ENCODE measurements at regions not wholly inside any gene's neighbourhood (a gene's known extent, or its start where the extent isn't known, plus 50 kb on each side); places are given as distances from the start of the nearest gene placed in this dataset.

DNA sequence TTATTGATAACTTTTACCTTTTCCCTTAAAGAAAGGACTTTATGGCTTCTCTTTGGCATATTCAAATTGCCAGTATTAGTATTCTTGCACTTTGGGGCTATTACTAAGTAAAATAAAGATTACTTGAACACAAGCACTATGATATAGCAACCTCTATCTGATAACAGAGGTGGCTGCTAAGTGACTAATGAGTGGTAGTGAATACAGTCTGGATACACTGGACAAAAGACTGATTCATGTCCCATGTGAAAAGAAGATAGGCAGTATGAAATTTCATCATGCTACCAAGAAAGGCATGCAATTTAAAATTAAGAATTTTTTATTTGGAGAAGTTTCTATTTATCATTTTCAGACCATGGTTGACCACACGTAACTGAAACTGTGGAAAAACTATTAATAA is 399.9 kb downstream of the FSCB start:
- TF ChIP-seq, protein P1, sequence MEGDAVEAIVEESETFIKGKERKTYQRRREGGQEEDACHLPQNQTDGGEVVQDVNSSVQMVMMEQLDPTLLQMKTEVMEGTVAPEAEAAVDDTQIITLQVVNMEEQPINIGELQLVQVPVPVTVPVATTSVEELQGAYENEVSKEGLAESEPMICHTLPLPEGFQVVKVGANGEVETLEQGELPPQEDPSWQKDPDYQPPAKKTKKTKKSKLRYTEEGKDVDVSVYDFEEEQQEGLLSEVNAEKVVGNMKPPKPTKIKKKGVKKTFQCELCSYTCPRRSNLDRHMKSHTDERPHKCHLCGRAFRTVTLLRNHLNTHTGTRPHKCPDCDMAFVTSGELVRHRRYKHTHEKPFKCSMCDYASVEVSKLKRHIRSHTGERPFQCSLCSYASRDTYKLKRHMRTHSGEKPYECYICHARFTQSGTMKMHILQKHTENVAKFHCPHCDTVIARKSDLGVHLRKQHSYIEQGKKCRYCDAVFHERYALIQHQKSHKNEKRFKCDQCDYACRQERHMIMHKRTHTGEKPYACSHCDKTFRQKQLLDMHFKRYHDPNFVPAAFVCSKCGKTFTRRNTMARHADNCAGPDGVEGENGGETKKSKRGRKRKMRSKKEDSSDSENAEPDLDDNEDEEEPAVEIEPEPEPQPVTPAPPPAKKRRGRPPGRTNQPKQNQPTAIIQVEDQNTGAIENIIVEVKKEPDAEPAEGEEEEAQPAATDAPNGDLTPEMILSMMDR (conservative IDR thresholded peaks at IDR 0.05; ENCODE audit: low read depth, low read length) = no peak
- TF ChIP-seq EZH2 (IDR thresholded peaks at IDR 0.05; ENCODE audit: borderline replicate concordance, low read depth, low read length, poor library complexity, severe bottlenecking) = no peak
